ENCODE measurements at regions not wholly inside any gene's neighbourhood (a gene's known extent, or its start where the extent isn't known, plus 50 kb on each side); places are given as distances from the start of the nearest gene placed in this dataset.

DNA sequence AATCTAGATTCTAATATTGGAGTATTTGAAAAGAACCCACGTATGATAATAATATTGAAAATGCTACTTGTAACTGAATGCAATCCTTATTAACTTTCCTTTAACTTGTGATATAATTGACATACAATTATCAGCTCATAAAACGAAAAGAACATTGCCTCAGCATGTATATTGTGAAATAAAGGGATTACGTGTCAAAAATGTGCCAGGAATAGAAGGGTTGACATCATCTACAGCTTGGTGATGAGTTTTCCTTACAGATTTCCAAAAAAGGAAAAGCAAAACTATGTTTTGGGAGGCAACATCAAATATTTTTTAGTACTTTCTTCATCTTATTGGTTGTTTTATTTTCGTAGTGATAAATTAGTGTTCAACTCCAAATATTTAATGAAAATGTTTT lies 266.0 kb upstream of the PTGER4 start:
- no peak for DNase-seq

- no peak for DNase-seq
Observed at GRCh38 chr5:40412771-40413170, 266.9 kb upstream of the PTGER4 start.

- DNase-seq, result peak; percentile 48
Observed at GRCh38 chr5:40410964-40411635, 268.6 kb upstream of the PTGER4 start.

DNA sequence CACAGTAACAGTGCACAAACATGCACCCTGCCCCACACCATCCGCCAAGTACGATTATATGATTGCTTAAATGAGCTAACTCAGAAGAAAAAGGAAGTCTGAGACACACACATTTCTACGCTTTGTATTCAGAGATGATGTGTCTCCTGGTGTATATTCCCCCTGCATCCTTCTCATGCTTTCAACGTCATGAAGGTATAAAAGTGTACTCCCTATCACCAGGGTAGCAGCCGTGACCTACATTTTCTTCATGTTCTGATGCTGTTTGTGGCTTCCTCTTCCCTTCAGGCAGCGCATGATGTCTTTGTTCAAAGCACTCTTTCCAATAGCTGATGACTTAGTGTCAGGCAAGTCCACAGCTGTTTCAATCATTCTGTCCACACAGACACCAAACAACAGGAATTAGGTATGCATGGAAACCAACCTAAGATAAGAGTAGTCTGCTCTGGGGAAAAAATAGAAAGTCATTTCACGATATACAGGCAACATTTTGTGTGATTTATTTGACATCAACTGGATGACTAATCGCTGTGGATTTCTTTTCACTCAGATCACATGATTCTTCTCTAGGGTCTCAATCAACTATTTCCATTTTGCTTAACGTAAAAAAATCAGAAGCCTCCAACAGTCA lies 269.4 kb upstream of the PTGER4 start:
- peak; percentile 92 for DNase-seq

DNA sequence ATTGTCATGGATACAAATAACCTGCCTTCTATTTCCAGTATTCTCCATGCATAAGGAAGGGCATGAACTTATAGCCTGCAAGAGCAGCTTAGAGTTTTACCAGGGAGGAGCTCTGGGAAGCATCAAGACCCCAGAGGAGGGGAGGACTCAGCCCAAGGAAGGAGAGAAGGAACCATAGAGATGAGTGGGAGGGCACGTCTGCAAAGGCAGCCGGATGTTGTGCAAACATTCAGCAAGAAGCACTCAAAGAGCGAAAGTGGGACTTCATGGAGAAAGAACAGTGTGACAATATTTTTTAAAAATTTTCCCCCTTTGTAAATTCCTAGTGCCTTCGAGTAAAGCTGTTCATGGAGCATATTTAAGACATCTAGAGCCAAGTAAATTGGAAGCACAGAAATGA lies 270.1 kb upstream of the PTGER4 start:
- peak; percentile 65 for DNase-seq

- peak; percentile 62 for DNase-seq
Observed at GRCh38 chr5:40406741-40407211, 272.9 kb upstream of the PTGER4 start.

DNA sequence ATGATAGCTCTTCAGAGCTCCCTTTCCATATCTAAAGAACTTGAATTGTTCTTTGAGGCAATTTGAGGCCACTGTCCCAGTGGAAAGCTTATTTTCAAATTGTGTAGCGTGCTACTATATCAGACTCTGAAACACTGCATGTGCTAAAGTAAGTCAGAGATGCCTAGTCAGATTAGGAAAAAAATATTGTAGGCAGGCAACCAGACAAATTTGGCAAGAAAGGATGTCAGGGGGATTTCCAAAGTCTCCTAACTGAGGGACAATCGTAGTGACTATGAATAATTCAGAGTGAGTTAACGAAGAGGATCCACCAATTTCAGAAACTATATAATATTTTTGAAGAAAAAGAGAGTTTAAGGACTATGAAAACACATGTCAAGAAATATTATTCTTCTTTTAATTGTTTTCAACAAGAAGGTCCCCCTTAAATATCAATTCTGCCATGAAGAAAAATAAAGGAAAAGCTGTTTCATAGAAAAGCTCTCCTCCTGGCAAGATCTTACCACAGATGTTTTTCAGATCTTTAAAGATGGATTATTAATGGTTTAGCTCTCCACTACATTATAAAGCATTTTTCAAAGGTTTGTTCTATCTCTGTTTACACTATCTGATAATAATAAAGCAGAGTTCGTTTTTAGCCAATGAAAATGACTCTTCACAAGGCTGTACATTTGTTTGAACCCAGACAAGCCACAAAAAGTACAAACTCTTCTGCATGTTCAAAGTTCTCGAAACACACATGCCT lies 273.5 kb upstream of the PTGER4 start:
- peak; percentile 78 for DNase-seq

GRCh38 chr5:40405230-40405629 lies 274.5 kb upstream of the PTGER4 start:
- no peak for DNase-seq

DNA sequence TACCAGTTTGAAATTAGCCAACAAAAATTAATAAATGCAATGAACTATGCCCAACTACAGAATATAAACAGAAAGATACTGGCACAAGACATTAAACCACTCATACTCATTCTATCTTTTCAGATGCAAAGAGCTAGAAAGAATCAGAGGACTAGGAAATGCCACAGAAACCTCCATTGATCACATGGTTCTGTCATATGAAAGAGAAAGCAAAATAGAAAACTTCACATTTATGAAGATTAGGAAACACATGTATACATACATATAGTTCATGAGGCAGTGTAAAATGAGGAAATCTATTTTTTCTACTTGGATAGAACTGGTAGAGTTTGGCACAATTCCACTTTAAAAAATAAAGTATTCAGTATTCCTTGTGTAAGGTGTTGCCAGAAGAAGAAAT lies 275.1 kb upstream of the PTGER4 start:
- peak; percentile 56 for DNase-seq

DNA sequence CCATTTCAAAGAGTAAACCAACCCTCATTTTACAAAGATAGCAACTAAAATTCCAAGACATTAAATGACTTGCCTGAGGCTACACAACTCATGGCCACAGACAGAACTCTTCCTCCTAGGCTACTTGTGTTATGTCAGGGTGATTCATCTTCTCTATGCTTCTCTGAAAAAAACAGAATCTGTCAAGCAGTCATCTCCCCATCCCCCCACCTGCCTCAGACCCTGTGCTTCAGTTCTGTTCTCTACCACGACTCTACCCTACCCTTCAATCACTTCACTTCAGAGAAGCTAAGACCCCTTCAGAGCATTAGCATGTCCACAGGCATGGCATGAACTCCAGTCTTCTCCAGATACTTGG lies 277.7 kb upstream of the PTGER4 start:
- DNase-seq, result no peak

GRCh38 chr5:40401284-40402006 lies 278.3 kb upstream of the PTGER4 start:
- DNase-seq, result no peak

DNA sequence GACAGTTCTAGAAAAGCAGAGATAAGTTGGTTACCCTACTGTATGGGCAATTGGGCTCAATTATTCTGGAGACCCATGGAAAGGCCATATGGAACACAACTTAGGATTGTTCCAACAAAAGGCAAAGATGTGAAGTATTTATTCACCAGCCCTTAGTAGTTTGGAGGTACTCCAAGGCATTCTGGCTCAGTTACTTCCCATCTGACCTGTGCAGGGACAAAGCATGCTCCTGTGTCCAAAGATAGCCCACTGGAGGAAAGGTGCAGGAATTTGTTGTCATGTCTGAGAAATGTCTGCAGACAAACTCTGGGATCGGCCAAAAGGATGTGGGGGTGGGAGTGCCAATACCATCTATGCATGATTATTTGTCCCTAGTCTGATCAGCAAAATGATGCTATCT lies 279.5 kb upstream of the PTGER4 start:
- no peak for DNase-seq

DNA sequence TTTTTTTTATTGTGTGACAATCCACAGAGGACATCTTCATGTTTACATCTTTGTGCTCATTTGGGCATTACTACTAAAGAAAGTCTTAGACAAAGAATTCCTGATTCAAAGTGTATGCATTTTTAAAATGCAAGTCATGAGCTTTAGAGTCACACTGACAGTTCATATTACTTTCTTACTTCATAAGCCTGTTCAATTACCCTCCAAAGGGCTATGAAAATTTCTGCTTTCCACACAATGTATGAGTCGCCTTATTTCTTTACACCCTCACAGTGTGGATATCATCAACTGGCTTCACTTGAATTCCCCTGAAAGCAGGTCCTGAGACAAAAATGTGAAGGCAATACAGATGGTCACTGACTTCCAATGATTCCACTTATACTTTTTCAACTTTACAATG lies 280.4 kb upstream of the PTGER4 start:
- DNase-seq, result no peak

- no peak for DNase-seq
Observed at GRCh38 chr5:40397976-40398375, 281.7 kb upstream of the PTGER4 start.

- DNase-seq, result no peak
Observed at GRCh38 chr5:40397091-40397490, 282.6 kb upstream of the PTGER4 start.

GRCh38 chr5:40396317-40396716 lies 283.4 kb upstream of the PTGER4 start:
- DNase-seq, result no peak

DNA sequence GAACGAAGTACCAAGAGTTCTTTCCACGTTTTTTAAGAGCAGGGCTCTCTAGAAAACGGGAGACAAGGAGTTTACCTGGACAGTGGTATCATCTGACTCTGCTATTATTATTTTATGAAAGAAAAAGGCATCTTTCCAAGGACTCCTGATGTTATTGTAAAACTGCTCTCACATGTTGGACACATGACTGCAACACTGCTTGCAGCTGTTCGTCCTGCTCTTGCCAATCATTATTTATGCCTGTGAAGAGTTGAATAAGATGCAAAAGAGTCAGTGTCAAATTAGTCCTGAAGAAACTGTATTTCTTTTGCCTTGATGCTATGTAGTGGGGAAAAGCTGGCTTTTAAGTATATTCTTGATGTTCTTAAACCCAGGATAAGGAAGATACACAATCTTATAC lies 284.5 kb upstream of the PTGER4 start:
- no peak for DNase-seq

- no peak for DNase-seq
Observed at GRCh38 chr5:40394698-40395097, 285.0 kb upstream of the PTGER4 start.

DNA sequence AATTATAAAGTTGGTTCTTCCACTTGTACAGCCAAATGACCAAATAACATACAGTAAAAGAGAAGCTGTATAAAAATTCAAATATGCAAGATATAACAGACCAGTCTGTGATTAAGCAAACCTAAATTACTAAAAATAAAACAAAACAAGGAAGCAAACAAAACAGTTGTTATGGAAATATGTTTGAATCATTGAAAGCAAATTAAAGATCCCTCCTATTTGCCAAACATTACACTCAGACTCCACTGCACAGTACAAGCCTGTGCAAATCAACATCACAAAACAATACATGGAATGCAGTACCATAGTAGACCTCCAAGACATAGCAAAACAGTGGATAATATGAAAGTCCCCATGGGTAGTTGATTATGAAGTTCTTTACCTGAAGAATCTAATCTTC lies 288.1 kb upstream of the PTGER4 start:
- no peak for DNase-seq

DNA sequence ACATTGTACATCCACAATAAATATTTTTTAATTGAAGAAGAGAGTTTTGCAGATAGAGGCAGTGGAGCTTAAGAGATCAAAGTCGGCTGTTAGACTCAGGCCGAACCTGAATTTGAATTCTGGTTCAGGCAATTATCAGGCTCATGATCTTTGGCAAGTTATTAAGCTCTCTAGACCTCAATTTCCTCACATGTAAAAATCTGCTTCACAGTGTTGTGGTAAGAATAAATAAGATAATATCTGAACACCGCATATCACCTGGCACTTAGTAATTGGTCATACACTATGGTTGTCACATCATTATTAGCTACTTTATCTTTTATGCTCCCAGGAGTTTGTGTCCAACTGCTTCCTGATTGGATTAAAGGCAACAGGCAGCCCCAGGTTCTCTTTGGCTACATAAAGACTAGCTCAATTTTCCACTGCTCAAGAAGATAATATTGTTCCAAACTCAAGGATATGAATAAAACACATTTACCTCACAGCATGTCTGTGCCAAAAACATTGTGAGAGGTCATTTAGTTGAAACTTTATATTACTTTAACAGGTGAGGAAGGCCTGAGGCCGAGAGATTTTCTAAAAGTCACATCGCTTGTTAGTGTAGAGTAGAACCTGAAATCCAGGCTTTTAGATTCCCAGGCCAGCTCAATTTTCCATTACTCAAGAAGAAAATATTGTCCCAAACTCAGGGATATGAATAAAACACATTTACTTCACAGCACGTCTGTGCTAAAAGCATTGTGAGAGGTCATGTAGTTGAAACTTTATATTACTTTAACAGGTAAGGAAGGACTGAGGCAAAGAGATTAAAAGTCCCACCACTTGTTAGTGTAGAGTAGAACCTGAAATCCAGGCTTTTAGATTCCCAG lies 289.2 kb upstream of the PTGER4 start:
- peak; percentile 61 for DNase-seq

GRCh38 chr5:40389591-40389990 lies 290.1 kb upstream of the PTGER4 start:
- DNase-seq, result no peak

- peak; percentile 60 for DNase-seq
Observed at GRCh38 chr5:40386289-40386688, 293.4 kb upstream of the PTGER4 start.

DNA sequence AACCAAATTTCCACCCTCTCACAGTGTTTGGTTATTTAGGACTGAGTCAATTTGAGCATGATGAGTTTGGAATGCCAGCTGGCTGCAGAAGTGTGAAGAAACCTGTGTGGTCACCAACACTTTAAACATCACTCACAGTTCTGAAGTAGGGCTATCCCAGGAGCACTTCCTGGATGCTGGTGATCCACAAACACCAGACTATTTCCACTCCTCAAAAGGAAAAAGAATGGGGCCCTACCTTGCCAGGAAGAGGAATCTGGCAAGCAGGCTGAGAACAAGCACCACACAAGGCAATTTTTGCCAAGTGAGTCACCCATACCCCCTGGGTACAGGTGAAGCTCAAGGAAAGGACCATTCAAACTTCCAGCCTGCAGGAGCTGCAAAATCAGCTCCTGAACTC lies 294.2 kb upstream of the PTGER4 start:
- DNase-seq, result no peak

All from CD4-positive, alpha-beta T cell treated with Interleukin-12 subunit alpha and Interleukin-12 subunit beta, for 1 hour (primary cell).